ENCODE measurements at regions not wholly inside any gene's neighbourhood (a gene's known extent, or its start where the extent isn't known, plus 50 kb on each side); places are given as distances from the start of the nearest gene placed in this dataset.
"Not testable (repeated sequence)": the region's sequence is repeated elsewhere in the genome, so short reads cannot be mapped to it uniquely, and the experiment has no call there.

- no peak overlapping the region for H3K4me3 ChIP-seq (ENCODE audit: low read depth, low read length)
- no peak for DNase-seq (ENCODE audit: low read depth)
- no peak for TF ChIP-seq CTCF (IDR thresholded peaks at IDR 0.05; ENCODE audit: insufficient read depth, low read length)
Observed at GRCh38 chr9:135179976-135180375, 92.5 kb downstream of the OLFM1 start.

DNA sequence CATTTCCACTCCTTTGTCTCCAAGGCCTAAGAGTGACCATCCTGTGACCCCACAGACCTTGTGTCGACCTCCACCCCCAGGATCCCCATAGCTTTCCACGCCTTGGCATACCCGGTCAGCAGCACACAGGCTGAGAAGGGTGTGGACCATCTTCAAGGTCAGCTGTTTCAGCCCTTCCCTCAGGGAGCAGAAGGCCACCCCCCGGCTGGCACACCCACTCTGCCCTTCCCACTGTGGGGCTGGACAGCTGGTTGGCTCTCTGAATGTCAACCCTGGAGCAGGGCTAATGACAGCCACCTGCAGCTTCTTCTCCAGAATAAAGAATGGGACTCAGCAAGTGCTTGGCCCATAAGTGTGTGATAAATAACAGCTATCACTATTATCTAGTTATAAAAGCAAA lies 93.1 kb downstream of the OLFM1 start:
- no peak for DNase-seq (ENCODE audit: low read depth)
- no peak overlapping the region for H3K4me3 ChIP-seq (ENCODE audit: low read depth, low read length)
- TF ChIP-seq CTCF (IDR thresholded peaks at IDR 0.05; ENCODE audit: insufficient read depth, low read length) = no peak

DNA sequence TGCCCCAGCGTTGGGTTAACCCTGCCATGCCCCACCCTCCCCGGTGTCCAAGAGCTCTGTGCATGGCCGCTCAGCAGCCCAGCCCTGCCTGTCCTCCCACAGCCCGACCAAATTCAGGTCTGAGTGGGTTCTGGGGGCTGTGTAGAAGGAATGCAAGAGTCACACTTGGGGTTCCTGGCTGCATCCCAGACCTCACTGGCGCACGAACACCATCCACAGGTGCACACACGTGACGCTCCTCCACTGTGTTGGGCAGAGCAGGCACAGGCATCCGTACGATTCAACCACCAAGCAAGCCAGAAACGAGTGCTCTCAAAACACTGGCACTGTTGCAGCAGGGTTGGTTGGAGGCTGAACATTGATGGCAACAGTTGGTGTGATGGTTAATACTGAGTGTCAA lies 93.9 kb downstream of the OLFM1 start:
- no peak overlapping the region for H3K4me3 ChIP-seq (ENCODE audit: low read depth, low read length)

DNA sequence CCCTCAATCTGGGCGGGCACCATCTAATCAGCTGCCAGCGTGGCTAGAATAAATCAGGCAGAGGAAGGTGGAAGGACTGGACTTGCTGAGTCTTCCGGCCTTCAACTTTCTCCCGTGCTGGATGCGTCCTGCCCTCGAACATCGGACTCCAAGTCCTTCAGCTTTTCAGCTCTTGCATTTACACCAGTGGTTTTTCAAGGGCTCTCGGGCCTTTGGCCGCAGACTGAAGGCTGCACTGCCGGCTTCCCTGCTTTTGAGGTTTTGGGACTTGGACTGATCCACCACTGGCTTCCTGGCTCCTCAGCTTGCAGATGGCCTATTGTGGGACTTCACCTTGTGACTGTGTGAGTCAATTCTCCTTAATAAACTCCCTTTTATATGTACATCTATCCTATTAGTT lies 94.4 kb downstream of the OLFM1 start:
- not testable (repeated sequence) for H3K4me3 ChIP-seq (ENCODE audit: low read depth, low read length); DNase-seq (ENCODE audit: low read depth)

More for the DNA sequence above, 93.9 kb downstream of the OLFM1 start:
- DNase-seq (ENCODE audit: low read depth) = no peak
- TF ChIP-seq CTCF (IDR thresholded peaks at IDR 0.05; ENCODE audit: insufficient read depth, low read length) = no peak

DNA sequence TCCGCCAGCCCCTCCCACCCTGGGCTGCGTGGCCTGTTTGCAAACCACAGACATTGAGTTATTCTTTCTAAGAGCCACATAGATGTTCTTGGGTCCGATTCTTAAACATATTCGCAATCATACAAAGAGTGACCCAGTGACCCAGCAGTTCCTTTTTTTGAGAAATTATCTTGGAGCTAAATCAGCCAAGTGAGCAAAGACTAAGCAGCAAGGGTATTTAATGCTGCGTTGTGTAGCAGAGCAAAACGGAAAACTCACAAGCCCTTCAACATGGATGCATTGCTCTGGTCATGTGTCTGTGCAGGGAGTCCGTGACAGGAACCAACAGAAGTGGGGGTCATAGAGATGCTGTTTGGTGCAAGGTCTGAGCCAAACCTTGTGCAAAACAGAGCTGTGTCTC lies 95.6 kb downstream of the OLFM1 start:
- no peak for DNase-seq (ENCODE audit: low read depth)
- TF ChIP-seq CTCF (IDR thresholded peaks at IDR 0.05; ENCODE audit: insufficient read depth, low read length) = no peak
- H3K4me3 ChIP-seq (ENCODE audit: low read depth, low read length) = no peak overlapping the region

GRCh38 chr9:135183528-135184180 lies 96.2 kb downstream of the OLFM1 start:
- DNase-seq (ENCODE audit: low read depth) = no peak
- no peak for TF ChIP-seq CTCF (IDR thresholded peaks at IDR 0.05; ENCODE audit: insufficient read depth, low read length)
- H3K4me3 ChIP-seq (ENCODE audit: low read depth, low read length) = no peak overlapping the region

- DNase-seq (ENCODE audit: low read depth) = no peak
- TF ChIP-seq CTCF (IDR thresholded peaks at IDR 0.05; ENCODE audit: insufficient read depth, low read length) = no peak
Observed at GRCh38 chr9:135184181-135185053, 96.9 kb downstream of the OLFM1 start.

More at GRCh38 chr9:135184181-135185053, 96.9 kb downstream of the OLFM1 start:
- no peak overlapping the region for H3K4me3 ChIP-seq (ENCODE audit: low read depth, low read length)

Measured in fibroblast of the aortic adventitia (primary cell).